Smooth muscle cell (in vitro differentiated cells): ENCODE measurements at regions not wholly inside any gene's neighbourhood (a gene's known extent, or its start where the extent isn't known, plus 50 kb on each side); places are given as distances from the start of the nearest gene placed in this dataset.

Experiments
- DNase-seq: peaks from one replicate; lab custom pipeline; 2025; ENCODE audit not compliant: unreplicated experiment; lab: John Stamatoyannopoulos, UW
- H2AFZ ChIP-seq: fragments of 200-600 bp; sonication (generic); 2 replicates; pipeline ENCODE4 v1.6.0; 2016; ENCODE audit warnings: antibody characterized with exemption, low read depth, mild to moderate bottlenecking
- H3F3A ChIP-seq: fragments of 200-600 bp; sonication (generic); 2 replicates; pipeline ENCODE4 v1.6.0; 2017; ENCODE audit warnings: antibody characterized with exemption, low read depth
- H3K27ac ChIP-seq: fragments of 200-600 bp; sonication (generic); 2 replicates; pipeline ENCODE4 v1.5.1; 2016; ENCODE audit warnings: low read depth, mild to moderate bottlenecking
- H3K27me3 ChIP-seq: fragments of 200-600 bp; sonication (generic); 2 replicates; pipeline ENCODE4 v1.6.1; 2016; ENCODE audit warnings: low read depth, mild to moderate bottlenecking
- H3K36me3 ChIP-seq: fragments of 200-600 bp; sonication (generic); 2 replicates; pipeline ENCODE4 v1.5.1; 2016; ENCODE audit warnings: low read depth
- H3K4me1 ChIP-seq: fragments of 200-600 bp; sonication (generic); 2 replicates; pipeline ENCODE4 v1.5.1; 2016; ENCODE audit warnings: low read depth
- H3K4me2 ChIP-seq: fragments of 200-600 bp; sonication (generic); 2 replicates; pipeline ENCODE4 v1.6.0; 2016; ENCODE audit warnings: mild to moderate bottlenecking
- H3K4me3 ChIP-seq: fragments of 200-600 bp; sonication (generic); 2 replicates; pipeline ENCODE4 v1.5.1; 2016; ENCODE audit warnings: mild to moderate bottlenecking
- H3K79me2 ChIP-seq: fragments of 200-600 bp; sonication (generic); 2 replicates; pipeline ENCODE4 v1.6.0; 2016; ENCODE audit warnings: low read depth, mild to moderate bottlenecking
- H3K9ac ChIP-seq: fragments of 200-600 bp; sonication (generic); 2 replicates; pipeline ENCODE4 v1.6.0; 2016; ENCODE audit warnings: low read depth
- H3K9me3 ChIP-seq: fragments of 200-600 bp; sonication (generic); replicated peaks from 2 replicates; pipeline ENCODE4 v1.5.1; 2016; ENCODE audit warnings: low read depth
- H4K20me1 ChIP-seq: fragments of 200-600 bp; sonication (generic); 2 replicates; pipeline ENCODE4 v1.6.0; 2016; ENCODE audit warnings: low read depth
- CTCF ChIP-seq: fragments of 200-600 bp; sonication (generic); IDR thresholded peaks from 2 replicates; pipeline ENCODE4 v1.5.1; 2017; ENCODE audit warnings: borderline replicate concordance, mild to moderate bottlenecking, antibody characterized with exemption; ENCODE audit not compliant: insufficient read depth, poor library complexity, severe bottlenecking
- WGBS: methylation state at CpG from one replicate; pipeline ENCODE4 v1.1.7; 2016; ENCODE audit warnings: low lambda C conversion rate; 5-methylcytosine and 5-hydroxymethylcytosine counted together

GRCh38 chr2:41482659-41483058, 565.2 kb upstream of the PKDCC start:
- H4K20me1 ChIP-seq: no peaks in the 10 kb centered on the region
- H3K79me2 ChIP-seq: no peaks in the 10 kb centered on the region
- DNase-seq: no peak
- H2AFZ ChIP-seq: no peak overlapping the region
- no peaks in the 10 kb centered on the region for H3F3A ChIP-seq
- H3K9me3 ChIP-seq: no peaks in the 10 kb centered on the region
- no peak overlapping the region for H3K4me2 ChIP-seq
- H3K36me3 ChIP-seq: no peaks in the 10 kb centered on the region
- no peak overlapping the region for H3K4me3 ChIP-seq
- H3K4me1 ChIP-seq: no peaks in the 10 kb centered on the region
- 96% methylated on average over 4 of the region's 4 CpGs for WGBS
- no peak overlapping the region for H3K27ac ChIP-seq
- no peaks in the 10 kb centered on the region for H3K27me3 ChIP-seq
- H3K9ac ChIP-seq: no peak overlapping the region
- no peak for TF ChIP-seq CTCF

GRCh38 chr2:41483226-41483625, 564.6 kb upstream of the PKDCC start:
- Histone ChIP-seq H3K27me3 (no peaks in the 10 kb centered on the region), H3K27ac (no peak overlapping the region), H3K4me2 (no peak overlapping the region), H3K4me3 (no peak overlapping the region), H3K79me2 (no peaks in the 10 kb centered on the region), H3K36me3 (no peaks in the 10 kb centered on the region), H4K20me1 (no peaks in the 10 kb centered on the region), H3K9ac (no peak overlapping the region), H2AFZ (no peak overlapping the region), H3F3A (no peaks in the 10 kb centered on the region), H3K4me1 (no peaks in the 10 kb centered on the region), H3K9me3 (no peaks in the 10 kb centered on the region)
- 87% methylated on average over 2 of the region's 2 CpGs for WGBS
- no peak for DNase-seq
- no peak for TF ChIP-seq CTCF

- 79% methylated on average over 7 of the region's 7 CpGs for WGBS
- Histone ChIP-seq H3F3A (no peaks in the 10 kb centered on the region), H3K9me3 (no peaks in the 10 kb centered on the region), H3K4me3 (no peak overlapping the region), H3K27ac (no peak overlapping the region), H4K20me1 (no peaks in the 10 kb centered on the region), H2AFZ (no peak overlapping the region), H3K27me3 (no peaks in the 10 kb centered on the region), H3K4me1 (no peaks in the 10 kb centered on the region), H3K4me2 (no peak overlapping the region), H3K79me2 (no peaks in the 10 kb centered on the region), H3K36me3 (no peaks in the 10 kb centered on the region), H3K9ac (no peak overlapping the region)
- DNase-seq: no peak
- TF ChIP-seq CTCF: no peak
Measured at GRCh38 chr2:41483982-41484857, 563.6 kb upstream of the PKDCC start.

DNA sequence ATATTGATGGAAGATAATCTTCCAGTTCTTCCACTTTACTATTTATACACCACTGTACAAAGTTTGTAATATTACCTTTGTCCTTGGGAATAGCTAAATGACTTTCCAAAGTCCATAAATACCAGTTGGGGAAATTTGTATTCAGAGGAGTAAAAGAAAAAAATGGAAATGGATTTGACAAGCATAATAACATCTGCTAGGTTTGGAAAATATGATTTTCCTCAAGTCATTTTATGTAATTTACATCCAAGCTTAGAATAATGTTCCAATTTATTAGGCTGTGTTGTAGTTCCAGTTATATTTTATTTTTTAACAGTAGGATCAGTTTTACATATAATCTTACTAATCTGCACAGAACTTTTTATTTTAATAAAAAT, 563.0 kb upstream of the PKDCC start:
- Histone ChIP-seq H3K9ac (no peak overlapping the region), H4K20me1 (no peaks in the 10 kb centered on the region), H3K4me3 (no peak overlapping the region), H3K4me2 (no peak overlapping the region), H3K79me2 (no peaks in the 10 kb centered on the region), H3K9me3 (no peaks in the 10 kb centered on the region), H2AFZ (no peak overlapping the region), H3K4me1 (no peaks in the 10 kb centered on the region), H3K27ac (no peak overlapping the region), H3K36me3 (no peaks in the 10 kb centered on the region), H3F3A (no peaks in the 10 kb centered on the region), H3K27me3 (no peaks in the 10 kb centered on the region)
- no peak for TF ChIP-seq CTCF
- no peak for DNase-seq
